ENCODE measurements at regions not wholly inside any gene's neighbourhood (a gene's known extent, or its start where the extent isn't known, plus 50 kb on each side); places are given as distances from the start of the nearest gene placed in this dataset.

DNA sequence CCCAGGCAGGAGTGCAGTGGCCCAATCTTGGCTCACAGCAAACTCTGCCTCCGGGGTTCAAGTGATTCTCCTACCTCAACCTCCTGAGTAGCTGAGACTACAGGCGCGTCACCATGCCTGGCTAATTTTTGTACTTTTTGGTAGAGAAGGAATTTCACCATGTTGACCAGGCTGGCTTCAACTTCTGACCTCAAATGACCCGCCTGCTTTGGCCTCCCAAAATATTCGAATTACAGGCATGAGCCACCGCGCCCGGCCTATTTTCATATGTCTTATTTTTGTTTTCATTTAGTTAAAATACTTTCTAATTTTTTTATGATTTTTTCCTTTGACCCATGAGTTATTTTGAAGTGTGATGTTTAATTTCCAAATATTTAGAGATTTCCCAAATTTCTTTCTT, 143.6 kb upstream of the VRK1 start:
- H3K4me3 ChIP-seq (ENCODE audit: control insufficient read depth, low read depth, low read length): no peak overlapping the region
- DNase-seq (ENCODE audit: low read depth): no peak
- TF ChIP-seq, protein P1, sequence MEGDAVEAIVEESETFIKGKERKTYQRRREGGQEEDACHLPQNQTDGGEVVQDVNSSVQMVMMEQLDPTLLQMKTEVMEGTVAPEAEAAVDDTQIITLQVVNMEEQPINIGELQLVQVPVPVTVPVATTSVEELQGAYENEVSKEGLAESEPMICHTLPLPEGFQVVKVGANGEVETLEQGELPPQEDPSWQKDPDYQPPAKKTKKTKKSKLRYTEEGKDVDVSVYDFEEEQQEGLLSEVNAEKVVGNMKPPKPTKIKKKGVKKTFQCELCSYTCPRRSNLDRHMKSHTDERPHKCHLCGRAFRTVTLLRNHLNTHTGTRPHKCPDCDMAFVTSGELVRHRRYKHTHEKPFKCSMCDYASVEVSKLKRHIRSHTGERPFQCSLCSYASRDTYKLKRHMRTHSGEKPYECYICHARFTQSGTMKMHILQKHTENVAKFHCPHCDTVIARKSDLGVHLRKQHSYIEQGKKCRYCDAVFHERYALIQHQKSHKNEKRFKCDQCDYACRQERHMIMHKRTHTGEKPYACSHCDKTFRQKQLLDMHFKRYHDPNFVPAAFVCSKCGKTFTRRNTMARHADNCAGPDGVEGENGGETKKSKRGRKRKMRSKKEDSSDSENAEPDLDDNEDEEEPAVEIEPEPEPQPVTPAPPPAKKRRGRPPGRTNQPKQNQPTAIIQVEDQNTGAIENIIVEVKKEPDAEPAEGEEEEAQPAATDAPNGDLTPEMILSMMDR (IDR thresholded peaks at IDR 0.05; ENCODE audit: control insufficient read depth, insufficient read depth, low read depth, low read length, missing control alignments): no peak

DNA sequence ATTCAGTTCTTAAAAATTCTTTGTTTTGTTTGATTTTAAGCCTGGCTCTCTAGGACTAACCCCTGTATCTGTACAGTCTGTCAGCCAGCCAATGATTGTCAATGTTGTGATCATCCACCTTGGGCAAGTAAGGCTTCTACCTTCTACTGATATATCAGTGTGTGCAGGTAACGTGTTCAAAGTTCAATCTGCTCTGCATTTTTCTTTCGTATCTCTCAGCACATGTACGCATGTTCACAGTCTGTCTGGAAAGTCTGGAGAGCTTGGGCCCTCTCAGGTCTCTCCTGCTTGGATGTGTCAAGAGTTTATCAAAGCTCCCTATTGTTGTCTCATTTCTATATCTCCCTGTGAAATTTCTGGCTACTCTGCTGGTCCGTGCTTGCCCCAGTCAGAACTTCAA, 138.6 kb upstream of the VRK1 start:
- TF ChIP-seq, protein P1 (IDR thresholded peaks at IDR 0.05; ENCODE audit: control insufficient read depth, insufficient read depth, low read depth, low read length, missing control alignments): no peak
- H3K4me3 ChIP-seq (ENCODE audit: control insufficient read depth, low read depth, low read length): no peak overlapping the region
- no peak for DNase-seq (ENCODE audit: low read depth)

DNA sequence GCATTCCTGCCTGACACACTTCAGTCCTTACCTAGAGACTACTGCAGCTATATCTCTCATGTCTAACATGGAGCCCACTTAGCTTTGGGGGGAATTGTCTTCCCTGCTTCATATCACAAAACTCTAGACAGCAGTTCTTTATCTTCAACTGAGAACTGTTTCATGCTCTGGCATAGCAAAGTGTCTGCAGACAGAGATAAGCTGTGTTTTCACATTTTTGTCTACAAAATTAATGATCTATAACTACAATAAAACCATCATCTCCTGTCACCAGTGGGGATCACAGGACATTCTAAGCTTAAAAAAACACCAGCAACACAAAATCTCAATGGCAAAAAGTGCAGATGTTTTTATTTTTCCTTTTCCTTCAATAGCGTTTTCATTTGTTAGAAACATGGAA, 137.1 kb upstream of the VRK1 start:
- TF ChIP-seq, protein P1 (IDR thresholded peaks at IDR 0.05; ENCODE audit: control insufficient read depth, insufficient read depth, low read depth, low read length, missing control alignments): no peak
- DNase-seq (ENCODE audit: low read depth): no peak
- no peak overlapping the region for H3K4me3 ChIP-seq (ENCODE audit: control insufficient read depth, low read depth, low read length)

DNA sequence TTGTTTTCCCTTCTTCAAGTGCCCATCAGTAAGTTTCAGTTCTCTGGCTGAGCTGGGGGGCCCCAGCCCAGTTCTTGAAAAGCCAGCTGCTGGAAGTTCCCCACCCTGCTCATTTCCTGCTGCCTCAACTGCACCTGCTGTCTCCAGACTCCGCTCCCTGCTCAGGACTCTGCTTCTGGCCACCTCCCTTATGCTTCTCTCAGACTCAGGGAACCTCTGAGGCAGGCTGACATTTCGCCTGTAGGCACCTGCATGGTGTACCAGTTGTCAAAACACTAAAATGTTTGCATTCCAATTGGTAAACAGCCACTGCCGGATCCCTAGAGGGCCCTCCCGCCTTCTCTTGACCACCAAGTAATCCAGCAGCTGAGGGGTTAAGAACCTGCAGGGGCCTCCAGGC, 136.5 kb upstream of the VRK1 start:
- DNase-seq (ENCODE audit: low read depth): no peak
- H3K4me3 ChIP-seq (ENCODE audit: control insufficient read depth, low read depth, low read length): no peak overlapping the region
- TF ChIP-seq, protein P1 (IDR thresholded peaks at IDR 0.05; ENCODE audit: control insufficient read depth, insufficient read depth, low read depth, low read length, missing control alignments): no peak

DNA sequence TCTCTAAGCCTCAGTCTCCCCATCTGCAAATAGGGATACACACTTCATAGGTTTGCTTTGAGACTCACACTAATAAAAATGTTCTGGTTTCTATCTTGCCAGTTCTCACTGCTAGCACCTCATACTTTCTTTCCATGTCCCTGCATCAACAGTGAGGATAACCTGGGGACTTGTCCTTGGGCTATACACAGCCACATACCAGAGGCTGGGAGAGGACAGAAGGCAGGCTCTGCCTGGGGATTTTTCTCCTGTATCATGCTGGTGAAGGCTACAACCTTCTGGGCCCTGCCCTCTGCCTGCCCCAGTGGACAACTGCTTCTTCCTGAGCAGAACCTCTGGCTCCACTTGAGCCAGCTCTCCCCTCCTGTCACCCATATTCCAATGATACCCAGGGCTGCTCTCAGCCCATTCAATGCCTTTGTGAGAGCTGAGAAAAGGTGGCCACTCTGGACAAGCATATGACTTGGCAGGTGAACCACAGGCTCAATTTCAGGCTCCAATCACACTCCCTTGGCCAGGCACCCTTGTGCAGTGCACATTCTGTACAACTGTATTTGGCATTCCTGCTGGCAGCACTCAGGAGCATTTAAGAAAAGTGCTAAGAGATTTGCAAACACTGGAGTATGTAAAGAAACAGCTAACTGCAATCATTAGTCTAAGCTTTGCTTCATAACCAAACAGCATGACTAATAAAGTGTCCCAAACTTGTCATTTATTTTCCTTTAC, 135.8 kb upstream of the VRK1 start:
- TF ChIP-seq, protein P1 (IDR thresholded peaks at IDR 0.05; ENCODE audit: control insufficient read depth, insufficient read depth, low read depth, low read length, missing control alignments): no peak
- no peak for DNase-seq (ENCODE audit: low read depth)
- no peak overlapping the region for H3K4me3 ChIP-seq (ENCODE audit: control insufficient read depth, low read depth, low read length)

DNA sequence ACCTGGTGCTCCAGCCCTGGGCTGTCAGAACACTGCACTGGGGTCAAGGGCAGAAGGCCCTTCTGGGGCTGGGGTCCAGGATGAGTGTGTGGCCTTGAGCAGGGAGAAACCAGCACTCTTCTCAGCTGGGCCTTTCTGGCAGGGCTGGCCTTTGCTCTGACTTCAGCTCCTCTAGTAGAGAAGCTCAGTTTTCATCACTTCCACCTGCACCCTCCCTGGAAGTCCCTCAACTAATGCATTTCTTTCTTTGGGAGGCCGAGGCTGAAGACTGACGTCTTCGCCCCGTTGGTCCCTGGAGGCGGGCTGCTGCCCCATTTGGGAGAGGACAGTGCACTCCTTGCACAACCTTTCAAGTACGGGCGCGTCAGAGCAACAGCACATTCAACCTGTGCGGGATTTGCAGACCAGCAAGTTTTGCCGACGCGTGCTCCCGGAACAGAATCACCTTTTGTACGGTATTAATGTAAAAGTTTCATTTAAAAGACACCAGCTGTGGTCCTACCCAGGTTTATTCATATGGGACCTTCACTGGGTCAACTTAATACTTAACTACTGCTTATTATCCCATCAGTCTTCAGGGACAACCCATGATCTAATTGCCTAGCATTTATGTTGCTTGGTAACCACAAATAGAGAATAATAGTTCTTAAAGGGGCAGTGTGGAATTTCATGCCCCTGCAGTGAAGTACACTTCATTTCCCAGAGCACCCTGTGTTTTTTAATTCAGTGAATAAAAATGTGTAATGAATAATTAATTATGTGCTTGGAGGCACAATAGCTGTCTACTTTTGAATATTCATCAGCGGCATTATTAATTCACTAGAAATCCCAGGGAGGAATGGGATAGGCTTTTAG, 134.8 kb upstream of the VRK1 start:
- H3K4me3 ChIP-seq (ENCODE audit: control insufficient read depth, low read depth, low read length): no peak overlapping the region
- DNase-seq (ENCODE audit: low read depth): no peak
- TF ChIP-seq, protein P1 (IDR thresholded peaks at IDR 0.05; ENCODE audit: control insufficient read depth, insufficient read depth, low read depth, low read length, missing control alignments): no peak

All from AG09309 (cell line).